KMS-11 (cell line): ENCODE measurements at regions not wholly inside any gene's neighbourhood (a gene's known extent, or its start where the extent isn't known, plus 50 kb on each side); places are given as distances from the start of the nearest gene placed in this dataset.

Experiments used
- H2AFZ ChIP-seq: fragments of 200-600 bp; sonication (generic); 2 replicates; pipeline ENCODE4 v1.6.1; 2016; ENCODE audit warnings: antibody characterized with exemption, mixed run types, low read depth
- H3K27ac ChIP-seq: fragments of 200-600 bp; sonication (generic); 2 replicates; pipeline ENCODE4 v1.6.1; 2016; ENCODE audit warnings: mild to moderate bottlenecking, mixed run types
- H3K27me3 ChIP-seq: fragments of 200-600 bp; sonication (generic); 2 replicates; pipeline ENCODE4 v1.6.1; 2017; ENCODE audit warnings: mild to moderate bottlenecking, low read depth, mixed run types, moderate library complexity; ENCODE audit not compliant: insufficient read depth
- H3K36me3 ChIP-seq: fragments of 200-600 bp; sonication (generic); 2 replicates; pipeline ENCODE4 v1.6.1; 2017; ENCODE audit warnings: mild to moderate bottlenecking, mixed run types; ENCODE audit not compliant: insufficient read depth
- H3K4me1 ChIP-seq: fragments of 200-600 bp; sonication (generic); 2 replicates; pipeline ENCODE4 v1.6.1; 2016; ENCODE audit warnings: mild to moderate bottlenecking, low read depth, mixed run types; ENCODE audit not compliant: poor library complexity, severe bottlenecking
- H3K4me2 ChIP-seq: fragments of 200-600 bp; sonication (generic); 2 replicates; pipeline ENCODE4 v1.7.0; 2016; ENCODE audit warnings: mild to moderate bottlenecking, mixed run types
- H3K4me3 ChIP-seq: fragments of 200-600 bp; sonication (generic); IDR thresholded peaks from 2 replicates; pipeline ENCODE4 v1.6.1; 2017; ENCODE audit warnings: low read depth, low read length, mixed read lengths; ENCODE audit not compliant: insufficient read depth
- H3K79me2 ChIP-seq: fragments of 200-600 bp; sonication (generic); 2 replicates; pipeline ENCODE4 v1.6.1; 2016; ENCODE audit warnings: low read depth, mixed run types; ENCODE audit not compliant: insufficient read depth
- H3K9ac ChIP-seq: fragments of 200-600 bp; sonication (generic); 2 replicates; pipeline ENCODE4 v1.6.1; 2016; ENCODE audit warnings: mild to moderate bottlenecking, mixed run types
- H4K20me1 ChIP-seq: fragments of 200-600 bp; sonication (generic); 2 replicates; pipeline ENCODE4 v1.6.1; 2016; ENCODE audit warnings: mild to moderate bottlenecking, mixed run types; ENCODE audit not compliant: insufficient read depth
- TF ChIP-seq, protein P1 (sequence below): fragments of 200-600 bp; sonication (generic); conservative IDR thresholded peaks from 2 replicates; pipeline ENCODE4 v1.6.1; 2017; ENCODE audit warnings: low read depth, mild to moderate bottlenecking, antibody characterized with exemption, low read length, moderate library complexity, mixed read lengths

DNA sequence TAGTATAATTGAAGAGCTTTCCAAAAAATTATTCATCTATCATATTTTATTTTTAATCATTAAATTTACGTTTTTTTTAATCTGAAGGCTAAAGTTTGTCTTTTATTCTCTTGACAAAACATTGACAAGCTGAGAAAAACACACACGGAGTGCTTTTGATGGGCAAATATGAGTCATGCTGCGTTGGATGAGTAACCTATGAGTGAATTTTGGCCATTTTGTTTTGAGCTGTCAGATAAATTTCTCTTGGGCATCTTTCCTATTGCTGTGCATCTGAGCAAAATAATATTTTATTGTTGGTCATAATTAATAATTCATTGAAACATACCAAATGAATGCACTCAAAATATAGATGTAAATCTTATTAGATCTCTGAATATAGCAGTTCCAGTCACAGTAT lies 1144.1 kb upstream of the ADGRL2 start:
- Histone ChIP-seq H3K27ac (no peak overlapping the region), H3K4me3 (no peak overlapping the region), H3K36me3 (no peaks in the 10 kb centered on the region), H4K20me1 (no peaks in the 10 kb centered on the region), H3K9ac (no peak overlapping the region), H3K4me1 (no peaks in the 10 kb centered on the region), H3K4me2 (no peak overlapping the region), H2AFZ (no peak overlapping the region), H3K79me2 (no peaks in the 10 kb centered on the region), H3K27me3 (no peaks in the 10 kb centered on the region)
- TF ChIP-seq, protein P1, sequence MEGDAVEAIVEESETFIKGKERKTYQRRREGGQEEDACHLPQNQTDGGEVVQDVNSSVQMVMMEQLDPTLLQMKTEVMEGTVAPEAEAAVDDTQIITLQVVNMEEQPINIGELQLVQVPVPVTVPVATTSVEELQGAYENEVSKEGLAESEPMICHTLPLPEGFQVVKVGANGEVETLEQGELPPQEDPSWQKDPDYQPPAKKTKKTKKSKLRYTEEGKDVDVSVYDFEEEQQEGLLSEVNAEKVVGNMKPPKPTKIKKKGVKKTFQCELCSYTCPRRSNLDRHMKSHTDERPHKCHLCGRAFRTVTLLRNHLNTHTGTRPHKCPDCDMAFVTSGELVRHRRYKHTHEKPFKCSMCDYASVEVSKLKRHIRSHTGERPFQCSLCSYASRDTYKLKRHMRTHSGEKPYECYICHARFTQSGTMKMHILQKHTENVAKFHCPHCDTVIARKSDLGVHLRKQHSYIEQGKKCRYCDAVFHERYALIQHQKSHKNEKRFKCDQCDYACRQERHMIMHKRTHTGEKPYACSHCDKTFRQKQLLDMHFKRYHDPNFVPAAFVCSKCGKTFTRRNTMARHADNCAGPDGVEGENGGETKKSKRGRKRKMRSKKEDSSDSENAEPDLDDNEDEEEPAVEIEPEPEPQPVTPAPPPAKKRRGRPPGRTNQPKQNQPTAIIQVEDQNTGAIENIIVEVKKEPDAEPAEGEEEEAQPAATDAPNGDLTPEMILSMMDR: no peak

DNA sequence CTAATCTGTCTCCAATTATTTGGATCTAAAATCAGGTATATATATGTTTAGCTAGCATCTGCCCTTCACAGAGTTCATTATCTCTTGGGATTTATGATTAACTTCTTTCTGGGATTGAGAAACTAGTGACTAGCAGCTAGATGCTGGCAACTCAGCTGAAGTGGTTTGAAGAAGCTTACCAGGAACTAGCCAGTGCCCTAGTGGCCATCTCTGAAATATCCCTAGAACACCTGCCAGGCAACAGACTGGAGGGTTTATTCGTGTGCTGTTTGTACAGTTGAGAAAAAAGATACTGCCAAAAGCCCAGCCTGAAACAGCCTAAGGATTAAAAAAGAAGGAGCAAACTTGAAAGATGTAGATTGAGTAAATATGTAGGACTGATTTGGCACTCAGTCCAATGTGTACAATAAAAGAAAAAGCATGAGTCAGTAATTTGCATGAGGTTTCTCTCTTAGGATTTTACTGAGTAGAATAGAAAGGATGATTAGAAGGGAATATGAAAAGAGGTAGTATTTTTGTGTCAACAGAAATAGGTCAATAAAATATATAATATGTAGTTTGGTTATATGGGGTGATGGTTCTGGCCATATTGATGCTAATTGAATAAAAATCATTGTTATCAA lies 1144.6 kb upstream of the ADGRL2 start:
- Histone ChIP-seq H4K20me1 (no peaks in the 10 kb centered on the region), H3K27ac (no peak overlapping the region), H3K4me1 (no peaks in the 10 kb centered on the region), H3K27me3 (no peaks in the 10 kb centered on the region), H3K36me3 (no peaks in the 10 kb centered on the region), H3K4me2 (no peak overlapping the region), H3K4me3 (no peak overlapping the region), H2AFZ (no peak overlapping the region), H3K9ac (no peak overlapping the region), H3K79me2 (no peaks in the 10 kb centered on the region)
- TF ChIP-seq, protein P1: no peak

DNA sequence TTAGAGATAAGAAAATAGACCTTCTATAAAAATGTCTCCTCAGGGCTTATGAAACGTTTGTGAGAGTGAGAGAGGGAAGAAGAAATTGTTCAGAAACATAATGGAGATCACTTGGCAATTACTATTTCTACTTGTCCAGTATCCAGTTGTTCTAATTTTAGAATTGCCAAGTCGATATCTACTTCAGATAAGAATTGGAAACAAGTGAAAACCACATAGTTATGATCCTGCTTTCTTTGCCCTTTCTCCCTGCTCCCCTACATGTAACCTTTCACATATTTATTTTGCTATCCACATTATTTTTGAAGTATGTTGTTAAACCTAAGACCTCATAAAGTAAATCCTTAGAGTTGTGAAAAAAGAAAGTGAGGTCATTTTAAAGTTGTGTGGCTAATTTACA lies 1154.7 kb upstream of the ADGRL2 start:
- H3K4me1 ChIP-seq: no peaks in the 10 kb centered on the region
- no peak overlapping the region for H3K9ac ChIP-seq
- no peak overlapping the region for H3K4me3 ChIP-seq
- H3K4me2 ChIP-seq: no peak overlapping the region
- H3K27ac ChIP-seq: no peak overlapping the region
- H3K36me3 ChIP-seq: no peaks in the 10 kb centered on the region
- H4K20me1 ChIP-seq: no peaks in the 10 kb centered on the region
- no peaks in the 10 kb centered on the region for H3K79me2 ChIP-seq
- H3K27me3 ChIP-seq: no peaks in the 10 kb centered on the region
- no peak overlapping the region for H2AFZ ChIP-seq
- TF ChIP-seq, protein P1: no peak

DNA sequence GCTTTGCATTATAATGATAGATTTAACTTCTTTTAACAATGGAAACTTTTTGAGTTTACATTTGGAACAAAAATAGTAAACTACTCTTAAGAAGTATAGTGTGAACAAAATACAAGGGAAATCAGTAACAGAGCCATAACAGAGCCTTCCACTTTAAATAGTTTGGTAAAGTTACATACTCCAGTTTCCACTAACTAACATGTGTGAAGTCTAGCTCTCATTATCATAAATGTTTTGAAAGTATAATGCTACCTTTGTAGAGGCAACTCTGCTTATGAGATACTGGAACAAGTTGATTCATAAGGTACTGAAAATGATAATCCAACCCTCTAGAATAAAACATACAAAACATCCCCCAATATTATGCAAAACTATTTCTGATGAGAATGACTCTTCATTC lies 1155.1 kb upstream of the ADGRL2 start:
- Histone ChIP-seq H3K36me3 (no peaks in the 10 kb centered on the region), H3K27me3 (no peaks in the 10 kb centered on the region), H3K4me3 (no peak overlapping the region), H4K20me1 (no peaks in the 10 kb centered on the region), H3K79me2 (no peaks in the 10 kb centered on the region), H2AFZ (no peak overlapping the region), H3K9ac (no peak overlapping the region), H3K4me2 (no peak overlapping the region), H3K27ac (no peak overlapping the region), H3K4me1 (no peaks in the 10 kb centered on the region)
- TF ChIP-seq, protein P1: no peak
